Chondrocyte (in vitro differentiated cells): ENCODE measurements at regions not wholly inside any gene's neighbourhood (a gene's known extent, or its start where the extent isn't known, plus 50 kb on each side); places are given as distances from the start of the nearest gene placed in this dataset.

Experiments
- DNase-seq: peaks from one replicate; pipeline ENCODE4 v3.0.0; 2021; ENCODE audit warnings: mixed read lengths, low spot score
- H3K27ac Mint-ChIP-seq: one replicate; pipeline ENCODE4 v1.8.0; 2021; ENCODE audit warnings: mild to moderate bottlenecking, moderate library complexity, mixed read lengths; ENCODE audit not compliant: unreplicated experiment
- H3K27me3 Mint-ChIP-seq: 2 replicates; pipeline ENCODE4 v1.8.0; 2021; ENCODE audit warnings: low read depth, mixed read lengths
- H3K36me3 Mint-ChIP-seq: 2 replicates; pipeline ENCODE4 v1.8.0; 2021; ENCODE audit warnings: low read depth, mixed read lengths
- H3K4me1 Mint-ChIP-seq: 2 replicates; pipeline ENCODE4 v1.8.0; 2021; ENCODE audit warnings: low read depth, mild to moderate bottlenecking, mixed read lengths
- H3K4me3 Mint-ChIP-seq: one replicate; pipeline ENCODE4 v1.8.0; 2021; ENCODE audit warnings: mild to moderate bottlenecking, moderate library complexity, mixed read lengths; ENCODE audit not compliant: unreplicated experiment
- H3K9me3 Mint-ChIP-seq: 2 replicates; pipeline ENCODE4 v1.8.0; 2021; ENCODE audit warnings: low read depth, mixed read lengths
- TF ChIP-seq, protein P1 (sequence below): fragments of 200-600 bp; sonication (generic); IDR thresholded peaks from 2 replicates; pipeline ENCODE4 v1.5.0; 2021; ENCODE audit warnings: antibody characterized with exemption, mild to moderate bottlenecking, moderate library complexity

DNA sequence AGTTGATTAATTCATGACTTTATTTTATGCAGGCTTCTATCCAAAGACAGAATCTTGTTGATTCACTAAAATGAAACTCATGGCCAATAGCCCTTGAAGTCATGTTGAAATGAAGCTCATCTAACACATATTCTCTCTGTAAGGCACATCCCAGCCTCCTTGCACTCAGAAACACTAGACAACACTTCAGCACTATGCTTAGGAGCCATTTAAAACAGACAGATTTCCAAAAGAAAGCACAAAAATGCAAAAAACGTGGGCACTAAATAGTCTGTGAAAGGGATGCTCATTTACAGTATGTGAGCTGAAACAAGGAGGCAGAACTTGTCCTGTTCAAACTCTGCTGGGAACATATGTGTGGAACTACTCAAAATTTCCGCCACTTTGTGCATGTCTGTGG lies 124.4 kb downstream of the MYCN start:
- DNase-seq: no peak
- TF ChIP-seq, protein P1, sequence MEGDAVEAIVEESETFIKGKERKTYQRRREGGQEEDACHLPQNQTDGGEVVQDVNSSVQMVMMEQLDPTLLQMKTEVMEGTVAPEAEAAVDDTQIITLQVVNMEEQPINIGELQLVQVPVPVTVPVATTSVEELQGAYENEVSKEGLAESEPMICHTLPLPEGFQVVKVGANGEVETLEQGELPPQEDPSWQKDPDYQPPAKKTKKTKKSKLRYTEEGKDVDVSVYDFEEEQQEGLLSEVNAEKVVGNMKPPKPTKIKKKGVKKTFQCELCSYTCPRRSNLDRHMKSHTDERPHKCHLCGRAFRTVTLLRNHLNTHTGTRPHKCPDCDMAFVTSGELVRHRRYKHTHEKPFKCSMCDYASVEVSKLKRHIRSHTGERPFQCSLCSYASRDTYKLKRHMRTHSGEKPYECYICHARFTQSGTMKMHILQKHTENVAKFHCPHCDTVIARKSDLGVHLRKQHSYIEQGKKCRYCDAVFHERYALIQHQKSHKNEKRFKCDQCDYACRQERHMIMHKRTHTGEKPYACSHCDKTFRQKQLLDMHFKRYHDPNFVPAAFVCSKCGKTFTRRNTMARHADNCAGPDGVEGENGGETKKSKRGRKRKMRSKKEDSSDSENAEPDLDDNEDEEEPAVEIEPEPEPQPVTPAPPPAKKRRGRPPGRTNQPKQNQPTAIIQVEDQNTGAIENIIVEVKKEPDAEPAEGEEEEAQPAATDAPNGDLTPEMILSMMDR: no peak
- Mint-ChIP-seq H3K27ac (no peak overlapping the region), H3K27me3 (peaks cover 5% of the 10 kb centered on the region), H3K4me1 (no peaks in the 10 kb centered on the region), H3K36me3 (no peaks in the 10 kb centered on the region), H3K4me3 (no peak overlapping the region), H3K9me3 (peaks cover 10% of the 10 kb centered on the region)

DNA sequence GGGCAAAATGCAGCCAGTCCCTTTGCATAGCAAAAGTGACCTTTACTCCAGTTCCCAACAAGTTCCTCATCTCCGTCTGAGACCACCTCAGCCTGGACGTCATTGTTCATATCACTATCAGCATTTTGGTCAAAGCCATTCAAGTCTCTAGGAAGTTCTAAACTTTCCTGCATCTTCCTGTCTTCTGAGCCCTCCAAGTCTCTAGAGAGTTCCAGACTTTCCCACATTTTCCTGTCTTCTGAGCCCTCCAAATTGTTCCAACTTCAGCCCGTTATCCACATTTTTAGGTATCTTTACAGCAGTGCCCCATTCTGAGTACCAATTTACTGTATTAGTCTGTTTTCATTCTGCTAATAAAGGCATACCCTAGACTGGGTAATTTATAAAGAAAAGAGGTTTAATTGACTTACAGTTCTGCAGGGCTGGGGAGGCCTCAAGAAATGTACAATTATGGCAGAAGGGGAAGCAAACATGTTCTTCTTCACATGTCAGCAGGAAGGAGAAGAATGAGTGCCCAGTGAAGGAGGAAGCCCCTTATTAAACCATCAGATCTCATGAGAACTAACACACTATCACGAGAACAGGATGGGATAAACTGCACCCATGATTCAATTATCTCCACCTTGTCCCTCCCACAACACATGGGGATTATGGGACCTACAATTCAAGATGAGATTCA lies 123.7 kb downstream of the MYCN start:
- DNase-seq: no peak
- Mint-ChIP-seq H3K27me3 (peaks cover 4% of the 10 kb centered on the region), H3K4me1 (no peaks in the 10 kb centered on the region), H3K4me3 (no peak overlapping the region), H3K9me3 (peaks cover 10% of the 10 kb centered on the region), H3K36me3 (no peaks in the 10 kb centered on the region), H3K27ac (no peak overlapping the region)
- TF ChIP-seq, protein P1: no peak

DNA sequence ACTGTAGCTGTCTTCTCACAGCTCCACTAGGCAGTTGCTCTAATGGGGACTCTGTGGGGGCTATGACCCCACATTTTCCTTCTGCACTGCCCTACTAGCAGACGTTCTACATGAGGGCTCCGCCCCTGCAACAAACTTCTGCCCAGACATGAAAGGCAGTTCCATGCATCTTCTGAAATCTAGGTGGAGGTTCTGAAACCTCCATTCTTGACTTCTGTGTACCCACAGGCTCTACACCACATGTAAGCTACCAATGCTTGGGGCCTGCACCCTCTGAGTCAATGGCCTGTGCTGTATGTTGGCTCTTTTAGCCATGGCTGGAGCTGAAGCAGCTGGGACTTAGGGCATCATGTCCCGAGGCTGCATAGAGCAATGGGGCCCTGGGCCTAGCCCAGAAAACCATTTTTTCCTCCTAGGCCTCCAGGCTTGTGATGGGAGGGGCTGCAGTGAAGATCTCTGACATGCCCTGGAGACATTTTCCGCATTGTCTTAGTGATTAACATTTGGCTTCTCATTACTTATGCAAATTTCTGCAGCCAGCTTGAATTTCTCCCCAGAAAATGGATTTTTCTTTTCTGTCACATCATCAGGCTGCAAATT lies 123.0 kb downstream of the MYCN start:
- Mint-ChIP-seq H3K36me3 (no peaks in the 10 kb centered on the region), H3K4me1 (no peaks in the 10 kb centered on the region), H3K27me3 (peaks cover 2% of the 10 kb centered on the region), H3K27ac (no peak overlapping the region), H3K4me3 (no peak overlapping the region), H3K9me3 (peaks cover 10% of the 10 kb centered on the region)
- DNase-seq: no peak
- TF ChIP-seq, protein P1: no peak

DNA sequence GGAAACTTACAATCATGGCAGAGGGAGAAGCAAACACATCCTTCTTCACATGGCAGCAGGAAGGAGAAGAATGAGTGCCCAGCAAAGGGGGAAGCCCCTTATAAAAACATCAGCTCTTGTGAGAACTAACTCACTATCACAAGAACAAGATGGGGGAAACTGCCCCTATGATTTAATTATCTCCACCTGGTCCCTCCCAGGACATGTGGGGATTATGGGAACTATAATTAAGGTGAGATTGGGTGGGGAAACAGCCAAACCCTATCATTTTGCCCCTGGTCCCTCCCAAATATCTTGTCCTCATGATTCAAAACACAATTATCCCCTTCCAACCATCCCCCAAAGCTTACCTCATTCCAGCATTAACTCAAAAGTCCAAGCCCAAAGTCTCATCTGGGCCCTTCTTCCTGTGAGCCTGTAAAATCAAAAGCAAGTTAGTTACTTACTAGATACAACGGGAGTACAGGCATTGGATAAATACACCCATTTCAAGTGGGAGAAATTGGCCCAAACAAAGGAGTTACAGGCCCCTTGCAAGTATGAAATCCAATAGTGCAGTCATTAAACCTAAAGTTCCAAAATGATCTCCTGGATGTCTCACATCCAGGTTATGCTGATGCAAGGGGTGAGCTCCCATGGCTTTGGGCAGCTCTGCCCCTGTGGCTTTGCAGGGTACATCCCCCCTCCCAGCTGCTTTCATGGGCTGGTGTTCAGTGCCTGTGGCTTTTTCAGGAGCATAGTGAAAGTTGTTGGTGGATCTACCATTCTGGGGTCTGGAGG lies 122.3 kb downstream of the MYCN start:
- TF ChIP-seq, protein P1: no peak
- no peak overlapping the region for H3K4me3 Mint-ChIP-seq
- H3K27me3 Mint-ChIP-seq: peaks cover 2% of the 10 kb centered on the region
- H3K9me3 Mint-ChIP-seq: peaks cover 10% of the 10 kb centered on the region
- H3K36me3 Mint-ChIP-seq: no peaks in the 10 kb centered on the region
- H3K27ac Mint-ChIP-seq: no peak overlapping the region
- no peak for DNase-seq
- H3K4me1 Mint-ChIP-seq: no peaks in the 10 kb centered on the region

DNA sequence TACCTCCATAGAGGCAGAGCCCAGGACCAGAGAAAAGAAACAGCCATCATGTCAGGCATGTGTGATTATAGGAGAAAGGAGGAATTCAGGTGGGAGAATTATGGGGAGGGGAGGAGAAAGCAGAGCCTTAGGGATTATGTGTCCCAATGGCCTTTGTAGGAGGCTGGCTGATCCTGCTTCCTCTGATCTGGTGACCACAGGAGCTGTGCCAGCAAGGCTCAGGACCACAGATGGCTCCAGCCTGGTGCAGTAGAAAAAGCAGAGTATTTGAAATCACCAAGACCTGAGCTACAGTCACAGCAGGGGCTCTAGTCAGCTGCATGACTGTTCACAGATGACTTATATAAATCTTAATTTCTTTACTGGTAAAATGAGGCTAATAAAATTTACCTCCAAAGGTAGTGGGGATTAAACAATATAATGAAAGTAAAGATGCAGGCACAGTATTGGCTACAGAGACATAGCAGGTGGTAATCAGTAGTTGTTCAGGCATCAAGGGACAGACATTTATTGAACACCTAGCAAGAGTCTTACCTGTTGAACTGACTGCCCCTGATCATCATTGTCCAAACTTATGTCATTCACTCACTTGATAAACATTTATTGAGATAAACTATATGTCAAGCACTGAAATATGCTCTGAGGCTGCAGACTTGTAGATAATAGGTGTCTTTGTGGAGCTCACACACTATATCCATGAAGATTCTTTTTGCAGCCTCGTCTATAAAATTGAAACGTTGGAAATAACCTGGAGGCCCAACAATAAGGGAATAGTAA lies 121.3 kb downstream of the MYCN start:
- TF ChIP-seq, protein P1: no peak
- H3K36me3 Mint-ChIP-seq: no peaks in the 10 kb centered on the region
- no peaks in the 10 kb centered on the region for H3K4me1 Mint-ChIP-seq
- H3K4me3 Mint-ChIP-seq: no peak overlapping the region
- peaks cover 2% of the 10 kb centered on the region for H3K27me3 Mint-ChIP-seq
- no peak overlapping the region for H3K27ac Mint-ChIP-seq
- H3K9me3 Mint-ChIP-seq: peaks cover 10% of the 10 kb centered on the region
- no peak for DNase-seq
